ENCODE measurements at regions not wholly inside any gene's neighbourhood (a gene's known extent, or its start where the extent isn't known, plus 50 kb on each side); places are given as distances from the start of the nearest gene placed in this dataset.

DNA sequence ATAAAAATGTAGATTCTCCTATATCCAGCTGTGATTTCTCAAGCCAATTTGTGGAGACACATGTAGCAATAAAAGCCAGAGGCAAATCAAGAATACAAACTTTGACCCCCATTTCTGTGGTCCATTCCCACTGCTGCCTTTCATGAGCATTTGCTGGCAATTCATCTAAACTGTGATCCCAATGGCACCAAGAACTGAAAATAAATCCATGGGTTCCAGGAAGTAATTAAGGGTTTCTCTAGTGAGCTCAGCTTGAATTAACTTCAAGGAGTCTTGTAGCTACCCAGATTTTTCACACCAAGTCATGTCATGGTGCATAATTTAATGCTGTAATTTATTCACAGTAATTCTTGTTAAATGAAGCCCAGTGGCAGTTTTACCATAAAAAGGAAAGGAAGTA, 145.0 kb upstream of the SMC2 start:
- no peak for FAIRE-seq
- CTCF ChIA-PET (ENCODE audit: low intra/inter-chr PET ratio, low total read pairs) = no interaction called here
- no peaks in the 10 kb centered on the region for H3K79me2 ChIP-seq (ENCODE audit: insufficient read depth, low read length)

DNA sequence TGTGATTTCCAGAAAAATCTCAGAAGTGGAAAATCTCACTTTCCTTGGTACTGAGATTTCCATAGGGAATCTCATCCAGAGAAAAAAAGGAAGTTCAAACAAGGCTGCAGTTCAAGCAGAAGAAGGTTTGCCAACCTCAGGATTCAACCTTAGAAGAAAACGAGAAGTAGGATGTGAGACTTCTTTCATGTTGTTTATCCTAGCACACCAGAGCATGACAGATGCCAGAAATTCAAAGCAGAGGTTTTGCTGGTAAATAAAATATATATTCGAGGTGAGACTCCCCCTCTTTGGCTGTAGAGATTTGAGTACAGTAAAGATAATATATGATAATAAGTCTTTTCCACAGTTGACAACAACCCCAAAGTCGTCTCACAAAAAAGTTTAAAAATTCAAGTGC, 116.9 kb upstream of the SMC2 start:
- in situ Hi-C loops (cut with HindIII; ENCODE audit: extremely low pct_ligation_motif_present, low pct_unique_long_range_greater_than_20kb) = no loop called here
- Histone ChIP-seq H2AFZ (ENCODE audit: low read length) (no peak overlapping the region), H3K4me3 (replicated peaks in 1 of 3; ENCODE audit: insufficient read depth in 1 of 3, low read depth in 2 of 3, low read length in 3 of 3) (no peak overlapping the region), H3K9me3 (ENCODE audit: low read length) (no peaks in the 10 kb centered on the region), H3K9ac (ENCODE audit: insufficient read depth, low read depth, low read length) (no peak overlapping the region), H3K79me2 (ENCODE audit: insufficient read depth, low read length) (no peaks in the 10 kb centered on the region), H3K27ac (ENCODE audit: extremely low read length, insufficient read depth, low read length) (no peak overlapping the region), H3K4me2 (ENCODE audit: low read depth, low read length) (no peak overlapping the region), H3K4me1 (ENCODE audit: insufficient read depth, low read length) (no peaks in the 10 kb centered on the region), H3K27me3 (ENCODE audit: control insufficient read depth in 1 of 2, insufficient read depth in 2 of 2, low read length in 2 of 2) (no peaks in the 10 kb centered on the region), H3K36me3 (replicated peaks in 1 of 2; ENCODE audit: control insufficient read depth in 1 of 2, insufficient read depth in 2 of 2, low read length in 2 of 2) (no peaks in the 10 kb centered on the region), H4K20me1 (ENCODE audit: insufficient read depth, low read length) (no peaks in the 10 kb centered on the region)
- no peak for DNase-seq (ENCODE audit: low spot score)
- no TSS peak for BruUV-seq (replicated peaks)
- ChIA-PET CTCF (ENCODE audit: low intra/inter-chr PET ratio, low total read pairs) (no interaction called here), POLR2A (no interaction called here)
- 1% methylated on average over 3 of the region's 3 CpGs for WGBS (ENCODE audit: low lambda C conversion rate)
- intact Hi-C loops (cut with micrococcal nuclease; ENCODE audit: unreplicated experiment) = no loop called here
- no peak for FAIRE-seq
- TF ChIP-seq MBNL3 (CRISPR knock-in tag; conservative IDR thresholded peaks at IDR 0.05) (no peak), NCOA2 (CRISPR knock-in tag; IDR thresholded peaks at IDR 0.05) (no peak), HNRNPL (IDR thresholded peaks at IDR 0.05; ENCODE audit: low read depth, low read length) (no peak)
- no peak for ATAC-seq

More for the DNA sequence above, 145.0 kb upstream of the SMC2 start:
- ATAC-seq (no peak), DNase-seq (ENCODE audit: low spot score) (no peak)
- H3K9ac ChIP-seq (ENCODE audit: insufficient read depth, low read depth, low read length) = no peak overlapping the region
- no peak overlapping the region for H3K27ac ChIP-seq (ENCODE audit: extremely low read length, insufficient read depth, low read length)
- no peaks in the 10 kb centered on the region for H3K36me3 ChIP-seq (replicated peaks in 1 of 2; ENCODE audit: control insufficient read depth in 1 of 2, insufficient read depth in 2 of 2, low read length in 2 of 2)
- TF ChIP-seq GFI1 (CRISPR knock-in tag; IDR thresholded peaks at IDR 0.05; ENCODE audit: borderline replicate concordance) = no peak
- TF ChIP-seq HDAC1 (CRISPR knock-in tag; IDR thresholded peaks at IDR 0.05) = no peak
- TF ChIP-seq SALL2 (CRISPR knock-in tag; IDR thresholded peaks at IDR 0.05) = no peak
- TF ChIP-seq, protein P1, sequence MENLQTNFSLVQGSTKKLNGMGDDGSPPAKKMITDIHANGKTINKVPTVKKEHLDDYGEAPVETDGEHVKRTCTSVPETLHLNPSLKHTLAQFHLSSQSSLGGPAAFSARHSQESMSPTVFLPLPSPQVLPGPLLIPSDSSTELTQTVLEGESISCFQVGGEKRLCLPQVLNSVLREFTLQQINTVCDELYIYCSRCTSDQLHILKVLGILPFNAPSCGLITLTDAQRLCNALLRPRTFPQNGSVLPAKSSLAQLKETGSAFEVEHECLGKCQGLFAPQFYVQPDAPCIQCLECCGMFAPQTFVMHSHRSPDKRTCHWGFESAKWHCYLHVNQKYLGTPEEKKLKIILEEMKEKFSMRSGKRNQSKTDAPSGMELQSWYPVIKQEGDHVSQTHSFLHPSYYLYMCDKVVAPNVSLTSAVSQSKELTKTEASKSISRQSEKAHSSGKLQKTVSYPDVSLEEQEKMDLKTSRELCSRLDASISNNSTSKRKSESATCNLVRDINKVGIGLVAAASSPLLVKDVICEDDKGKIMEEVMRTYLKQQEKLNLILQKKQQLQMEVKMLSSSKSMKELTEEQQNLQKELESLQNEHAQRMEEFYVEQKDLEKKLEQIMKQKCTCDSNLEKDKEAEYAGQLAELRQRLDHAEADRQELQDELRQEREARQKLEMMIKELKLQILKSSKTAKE (CRISPR knock-in tag; IDR thresholded peaks at IDR 0.05; ENCODE audit: borderline replicate concordance) = no peak
- TF ChIP-seq JUND (CRISPR knock-in tag; IDR thresholded peaks at IDR 0.05) = no peak
- no peak for TF ChIP-seq DNMT3B (CRISPR knock-in tag; conservative IDR thresholded peaks at IDR 0.05)
- no peak for TF ChIP-seq SIN3B (IDR thresholded peaks at IDR 0.05; ENCODE audit: low read length)
- TF ChIP-seq MED8 (CRISPR knock-in tag; IDR thresholded peaks at IDR 0.05; ENCODE audit: insufficient replicate concordance) = no peak
- no peak for TF ChIP-seq YEATS2 (CRISPR knock-in tag; IDR thresholded peaks at IDR 0.05; ENCODE audit: borderline replicate concordance)
- TF ChIP-seq HNF4A (CRISPR knock-in tag; IDR thresholded peaks at IDR 0.05) = no peak
- no peak for TF ChIP-seq ZNF44 (CRISPR knock-in tag; IDR thresholded peaks at IDR 0.05)
- no peak for TF ChIP-seq TEAD2 (CRISPR knock-in tag; IDR thresholded peaks at IDR 0.05)
- no peak for TF ChIP-seq ZSCAN9 (CRISPR knock-in tag; IDR thresholded peaks at IDR 0.05; ENCODE audit: borderline replicate concordance)
- no peak for TF ChIP-seq ZFP36L1 (CRISPR knock-in tag; IDR thresholded peaks at IDR 0.05)
- TF ChIP-seq NPAS2 (CRISPR knock-in tag; IDR thresholded peaks at IDR 0.05; ENCODE audit: borderline replicate concordance) = no peak
- H3K4me1 ChIP-seq (ENCODE audit: insufficient read depth, low read length) = no peaks in the 10 kb centered on the region
- H4K20me1 ChIP-seq (ENCODE audit: insufficient read depth, low read length) = no peaks in the 10 kb centered on the region
- no peak overlapping the region for H3K4me2 ChIP-seq (ENCODE audit: low read depth, low read length)
- intact Hi-C loops (cut with micrococcal nuclease; ENCODE audit: unreplicated experiment) (no loop called here), in situ Hi-C loops (cut with HindIII; ENCODE audit: extremely low pct_ligation_motif_present, low pct_unique_long_range_greater_than_20kb) (no loop called here)
- H2AFZ ChIP-seq (ENCODE audit: low read length) = no peak overlapping the region
- BruUV-seq (replicated peaks) = no TSS peak
- POLR2A ChIA-PET = no interaction called here
- H3K27me3 ChIP-seq (ENCODE audit: control insufficient read depth in 1 of 2, insufficient read depth in 2 of 2, low read length in 2 of 2) = no peaks in the 10 kb centered on the region
- no peak overlapping the region for H3K4me3 ChIP-seq (replicated peaks in 1 of 3; ENCODE audit: insufficient read depth in 1 of 3, low read depth in 2 of 3, low read length in 3 of 3)
- no peaks in the 10 kb centered on the region for H3K9me3 ChIP-seq (ENCODE audit: low read length)
